ENCODE measurements at regions not wholly inside any gene's neighbourhood (a gene's known extent, or its start where the extent isn't known, plus 50 kb on each side); places are given as distances from the start of the nearest gene placed in this dataset.

GRCh38 chr2:104650405-104650996 is 203.4 kb upstream of the POU3F3 start (continued):
- TF ChIP-seq ETS1 (IDR thresholded peaks at IDR 0.05) (no peak), ZNF462 (CRISPR knock-in tag; IDR thresholded peaks at IDR 0.05) (no peak), JUNB (IDR thresholded peaks at IDR 0.05; ENCODE audit: unreplicated experiment) (no peak), NANOG (IDR thresholded peaks at IDR 0.05; ENCODE audit: borderline replicate concordance) (no peak)

GRCh38 chr2:104654811-104655210 is 199.1 kb upstream of the POU3F3 start:
- H3K9me3 Mint-ChIP-seq: no peaks in the 10 kb centered on the region
- Histone ChIP-seq H2AFZ (no peak overlapping the region), H3K4me2 (peak overlapping the region; percentile 83), H3K27ac (ENCODE audit: low read depth) (no peak overlapping the region), H3F3A (replicated peaks; ENCODE audit: low read depth) (no peaks in the 10 kb centered on the region), H3K4me3 (no peak overlapping the region), H3K27me3 (ENCODE audit: insufficient read depth) (peaks cover 31% of the 10 kb centered on the region), H4K20me1 (replicated peaks; ENCODE audit: insufficient read depth) (no peaks in the 10 kb centered on the region), H3K36me3 (ENCODE audit: insufficient read depth) (no peaks in the 10 kb centered on the region), H3K4me1 (ENCODE audit: insufficient read depth) (peaks cover 36% of the 10 kb centered on the region), H3K9me2 (ENCODE audit: insufficient read depth) (no peaks in the 10 kb centered on the region), H3K79me2 (replicated peaks; ENCODE audit: insufficient read depth) (no peaks in the 10 kb centered on the region)
- H3K27ac Mint-ChIP-seq: no peak overlapping the region
- no peak for ATAC-seq
- DNase-seq (ENCODE audit: low spot score): peak; percentile 17
- no peaks in the 10 kb centered on the region for H3K36me3 Mint-ChIP-seq (ENCODE audit: low read depth)
- peaks cover 37% of the 10 kb centered on the region for H3K4me1 Mint-ChIP-seq
- no peak overlapping the region for H3K4me3 Mint-ChIP-seq
- H3K27me3 Mint-ChIP-seq (ENCODE audit: insufficient read depth, low read depth, poor library complexity): peaks cover 22% of the 10 kb centered on the region
- TF ChIP-seq CTCF (conservative IDR thresholded peaks at IDR 0.05; ENCODE audit: low read depth in 2 of 2) (no peak), EZH2 (IDR thresholded peaks at IDR 0.05; ENCODE audit: low read depth, unreplicated experiment) (no peak), NANOG (IDR thresholded peaks at IDR 0.05; ENCODE audit: borderline replicate concordance) (no peak), REST (IDR thresholded peaks at IDR 0.05; ENCODE audit: unreplicated experiment) (no peak), EZH2phosphoT487 (IDR thresholded peaks at IDR 0.05; ENCODE audit: unreplicated experiment) (no peak), ZNF114 (CRISPR knock-in tag; IDR thresholded peaks at IDR 0.05) (no peak)
